ENCODE measurements at regions not wholly inside any gene's neighbourhood (a gene's known extent, or its start where the extent isn't known, plus 50 kb on each side); places are given as distances from the start of the nearest gene placed in this dataset.

DNA sequence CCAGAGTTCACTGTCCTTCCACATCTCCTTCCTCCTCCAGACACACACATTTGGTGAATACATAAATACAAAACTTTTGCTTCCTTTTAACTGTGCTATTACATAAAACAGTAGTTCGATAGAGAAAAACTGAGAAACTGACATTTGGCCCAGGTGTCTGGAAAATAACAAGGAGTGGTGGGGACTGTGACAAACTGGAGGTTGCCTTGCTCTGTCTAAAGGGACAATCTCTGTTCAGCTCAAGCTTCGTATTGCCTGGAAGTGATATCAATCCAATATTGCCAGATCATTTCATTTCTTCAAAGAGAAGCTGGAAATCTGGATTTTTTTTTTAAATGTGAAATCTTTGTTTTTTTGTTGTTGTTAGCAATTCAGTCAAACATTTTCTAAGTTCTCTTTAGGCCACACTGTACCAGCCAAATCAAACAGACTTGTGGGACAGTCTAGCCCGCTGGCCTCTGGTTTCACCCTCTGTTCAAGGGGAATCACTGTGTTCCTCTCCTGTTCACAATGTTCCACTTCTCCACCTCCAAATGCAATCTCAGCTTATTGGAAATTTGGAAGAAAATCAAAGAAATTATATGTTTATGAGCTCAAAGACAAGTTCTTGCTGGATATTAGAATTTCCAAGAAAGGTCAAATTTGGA is 612.5 kb downstream of the KIF4B start:
- no peak overlapping the region for H3K4ac ChIP-seq (ENCODE audit: low read depth, low read length)
- H3K79me1 ChIP-seq (ENCODE audit: low read depth in 1 of 2, low read length in 2 of 2): no peaks in the 10 kb centered on the region
- dilution Hi-C loops (cut with HindIII; ENCODE audit: low sequenced_read_pairs, unreplicated experiment): no loop called here
- no peak for DNase-seq
- H3K9ac ChIP-seq (ENCODE audit: low read depth, low read length): no peak overlapping the region
- no peak overlapping the region for H2AK9ac ChIP-seq (replicated peaks; ENCODE audit: low read depth, low read length, poor library complexity)
- ATAC-seq (ENCODE audit: low read depth): no peak
- no CpG with 5 or more reads among the region's 3 CpGs for WGBS, 2 experiments (ENCODE audit: extremely low coverage in 2 of 2, insufficient read length in 1 of 2)
- no peak overlapping the region for H2AFZ ChIP-seq (replicated peaks; ENCODE audit: low read length, poor library complexity)
- H2BK120ac ChIP-seq (ENCODE audit: low read depth, low read length): no peak overlapping the region
- H4K91ac ChIP-seq (ENCODE audit: insufficient read depth, low read depth, low read length): no peak overlapping the region
- H3K56ac ChIP-seq (ENCODE audit: extremely low read depth, insufficient read depth, low read length): no peak overlapping the region
- no peak overlapping the region for H3K4me2 ChIP-seq (ENCODE audit: low read depth, low read length)
- H2BK20ac ChIP-seq (ENCODE audit: low read depth, low read length): no peak overlapping the region
- H3K23ac ChIP-seq (ENCODE audit: low read depth, low read length): no peak overlapping the region
- no peak overlapping the region for H4K5ac ChIP-seq (ENCODE audit: low read depth, low read length)
- no peak overlapping the region for H2BK5ac ChIP-seq (ENCODE audit: low read depth, low read length, poor library complexity, severe bottlenecking)
- intact Hi-C loops (cut with micrococcal nuclease): no loop called here
- no peak overlapping the region for H2BK15ac ChIP-seq (ENCODE audit: low read depth, low read length)
- no peaks in the 10 kb centered on the region for H3K9me3 ChIP-seq (ENCODE audit: control insufficient read depth, insufficient read depth, low read length)
- POLR2A ChIA-PET (ENCODE audit: unreplicated experiment): interaction anchor here (0.6 kb wide), 2 partner anchors 23 to 1224 kb away, joined by 5 to 6 read pairs; no protein-coding TSS in a partner anchor
- no peaks in the 10 kb centered on the region for H3K4me1 ChIP-seq (ENCODE audit: control insufficient read depth, insufficient read depth, low read length)
- H3K9me1 ChIP-seq (ENCODE audit: insufficient read depth, low read length): no peaks in the 10 kb centered on the region
- H3K27ac ChIP-seq (ENCODE audit: insufficient read depth, low read length): no peak overlapping the region
- H3K14ac ChIP-seq (replicated peaks; ENCODE audit: low read depth, low read length): no peak overlapping the region
- CTCF ChIA-PET: no interaction called here
- no peaks in the 10 kb centered on the region for H3K36me3 ChIP-seq (ENCODE audit: control insufficient read depth, insufficient read depth, low read length)
- no peak for TF ChIP-seq RCOR1 (IDR thresholded peaks at IDR 0.05; ENCODE audit: insufficient replicate concordance, low read length)
- no peak for TF ChIP-seq POLR2A (IDR thresholded peaks at IDR 0.05; ENCODE audit: low read depth, low read length)
- TF ChIP-seq CHD1 (IDR thresholded peaks at IDR 0.05; ENCODE audit: low read depth, low read length): no peak
- TF ChIP-seq CEBPB (IDR thresholded peaks at IDR 0.05; ENCODE audit: low read depth, low read length): no peak
- TF ChIP-seq SMC3 (IDR thresholded peaks at IDR 0.05; ENCODE audit: low read depth, low read length): no peak
- TF ChIP-seq BHLHE40 (IDR thresholded peaks at IDR 0.05; ENCODE audit: low read depth, low read length): no peak
- TF ChIP-seq, protein P1, sequence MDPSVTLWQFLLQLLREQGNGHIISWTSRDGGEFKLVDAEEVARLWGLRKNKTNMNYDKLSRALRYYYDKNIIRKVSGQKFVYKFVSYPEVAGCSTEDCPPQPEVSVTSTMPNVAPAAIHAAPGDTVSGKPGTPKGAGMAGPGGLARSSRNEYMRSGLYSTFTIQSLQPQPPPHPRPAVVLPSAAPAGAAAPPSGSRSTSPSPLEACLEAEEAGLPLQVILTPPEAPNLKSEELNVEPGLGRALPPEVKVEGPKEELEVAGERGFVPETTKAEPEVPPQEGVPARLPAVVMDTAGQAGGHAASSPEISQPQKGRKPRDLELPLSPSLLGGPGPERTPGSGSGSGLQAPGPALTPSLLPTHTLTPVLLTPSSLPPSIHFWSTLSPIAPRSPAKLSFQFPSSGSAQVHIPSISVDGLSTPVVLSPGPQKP (IDR thresholded peaks at IDR 0.05; ENCODE audit: borderline replicate concordance, low read depth, low read length): no peak
- TF ChIP-seq MAFK (IDR thresholded peaks at IDR 0.05; ENCODE audit: low read depth, low read length): no peak
- no peak for TF ChIP-seq NFE2L2 (IDR thresholded peaks at IDR 0.05; ENCODE audit: low read depth, low read length)
- no peak for TF ChIP-seq FOS (IDR thresholded peaks at IDR 0.05; ENCODE audit: low read depth, low read length)
- TF ChIP-seq RFX5 (IDR thresholded peaks at IDR 0.05; ENCODE audit: low read depth, low read length): no peak
- TF ChIP-seq MXI1 (IDR thresholded peaks at IDR 0.05; ENCODE audit: borderline replicate concordance, low read depth, low read length): no peak
- no peak for TF ChIP-seq MAZ (IDR thresholded peaks at IDR 0.05; ENCODE audit: borderline replicate concordance, low read depth, low read length)
- TF ChIP-seq, protein P2, sequence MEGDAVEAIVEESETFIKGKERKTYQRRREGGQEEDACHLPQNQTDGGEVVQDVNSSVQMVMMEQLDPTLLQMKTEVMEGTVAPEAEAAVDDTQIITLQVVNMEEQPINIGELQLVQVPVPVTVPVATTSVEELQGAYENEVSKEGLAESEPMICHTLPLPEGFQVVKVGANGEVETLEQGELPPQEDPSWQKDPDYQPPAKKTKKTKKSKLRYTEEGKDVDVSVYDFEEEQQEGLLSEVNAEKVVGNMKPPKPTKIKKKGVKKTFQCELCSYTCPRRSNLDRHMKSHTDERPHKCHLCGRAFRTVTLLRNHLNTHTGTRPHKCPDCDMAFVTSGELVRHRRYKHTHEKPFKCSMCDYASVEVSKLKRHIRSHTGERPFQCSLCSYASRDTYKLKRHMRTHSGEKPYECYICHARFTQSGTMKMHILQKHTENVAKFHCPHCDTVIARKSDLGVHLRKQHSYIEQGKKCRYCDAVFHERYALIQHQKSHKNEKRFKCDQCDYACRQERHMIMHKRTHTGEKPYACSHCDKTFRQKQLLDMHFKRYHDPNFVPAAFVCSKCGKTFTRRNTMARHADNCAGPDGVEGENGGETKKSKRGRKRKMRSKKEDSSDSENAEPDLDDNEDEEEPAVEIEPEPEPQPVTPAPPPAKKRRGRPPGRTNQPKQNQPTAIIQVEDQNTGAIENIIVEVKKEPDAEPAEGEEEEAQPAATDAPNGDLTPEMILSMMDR (conservative IDR thresholded peaks at IDR 0.05; ENCODE audit: low read depth, low read length): no peak
- no peak for TF ChIP-seq RAD21 (IDR thresholded peaks at IDR 0.05; ENCODE audit: low read length)
- H3K18ac ChIP-seq (ENCODE audit: low read depth, low read length): no peak overlapping the region
- no TSS peak for BruUV-seq (replicated peaks)
- H4K20me1 ChIP-seq (ENCODE audit: insufficient read depth, low read length): no peaks in the 10 kb centered on the region
- no peak overlapping the region for H4K8ac ChIP-seq (ENCODE audit: low read depth in 2 of 2, low read length in 2 of 2)
- in situ Hi-C loops (cut with MboI; ENCODE audit: low sequenced_read_pairs): no loop called here
- no peak overlapping the region for H2AK5ac ChIP-seq (ENCODE audit: low read depth, low read length)
- H3K27me3 ChIP-seq (ENCODE audit: control insufficient read depth, insufficient read depth, low read length): no peaks in the 10 kb centered on the region
- H3K4me3 ChIP-seq (ENCODE audit: insufficient read depth, low read depth, low read length): no peak overlapping the region
